T-cell (primary cell): ENCODE measurements at regions not wholly inside any gene's neighbourhood (a gene's known extent, or its start where the extent isn't known, plus 50 kb on each side); places are given as distances from the start of the nearest gene placed in this dataset.
"Not testable (repeated sequence)": the region's sequence is repeated elsewhere in the genome, so short reads cannot be mapped to it uniquely, and the experiment has no call there.

Experiments
- ATAC-seq, 4 experiments: fragments of 200-7000 bp in 3 of 4; fragments of 150-1000 bp in 1 of 4; cut with Tn5 transposase; replicated peaks in 1 of 4; 1 replicate in 3 of 4; 2 replicates in 1 of 4; pipeline ENCODE4 v1.10.0; 2021; ENCODE audit warnings: moderate library complexity in 3 of 4, mild to moderate bottlenecking in 2 of 4, moderate number of reproducible peaks in 1 of 4
- CTCF ChIA-PET, 2 donors: fragments of 300-600 bp; sonication (Branson Sonifier 250); formaldehyde crosslinking; loops; one replicate each; lab custom pipeline; 2022; ENCODE audit warnings: antibody characterized with exemption in 2 of 2; lab: Charles Lee
- POLR2A ChIA-PET, 2 donors: fragments of 300-600 bp; sonication (Branson Sonifier 250); formaldehyde crosslinking; loops; one replicate each; lab custom pipeline; 2022; ENCODE audit warnings: antibody characterized with exemption in 2 of 2; lab: Charles Lee
- DNase-seq, 35 experiments: peaks; one replicate each; pipeline versions ENCODE4 v3.0.0 to v3.0.0-alpha.2; 2013 to 2023
- H3K27ac ChIP-seq: one replicate; pipeline ENCODE4 v1.5.1; 2013; ENCODE audit warnings: low read length
- H3K27me3 ChIP-seq, 2 experiments: replicated peaks in 1 of 2; 1 replicate in 1 of 2; 2 replicates in 1 of 2; pipeline versions ENCODE4 v1.6.1 to v1.7.0; 2013; ENCODE audit warnings: low read length in 1 of 2, mixed read lengths in 1 of 2; ENCODE audit not compliant: control insufficient read depth in 2 of 2, insufficient read depth in 2 of 2; ENCODE audit errors: extremely low read depth in 1 of 2
- H3K36me3 ChIP-seq, 2 donors: 1 replicate in 1 of 2; 2 replicates in 1 of 2; pipeline versions ENCODE4 v1.6.1 to v1.7.0; 2013; ENCODE audit warnings: low read length in 1 of 2; ENCODE audit not compliant: control insufficient read depth in 2 of 2, insufficient read depth in 1 of 2; ENCODE audit errors: extremely low read depth in 1 of 2
- H3K4me1 ChIP-seq, 2 experiments: 1 replicate in 1 of 2; 2 replicates in 1 of 2; pipeline versions ENCODE4 v1.6.1 to v1.7.0; 2013; ENCODE audit warnings: low read length in 2 of 2, mixed read lengths in 1 of 2; ENCODE audit not compliant: insufficient read depth in 2 of 2, control insufficient read depth in 1 of 2; ENCODE audit errors: extremely low read depth in 1 of 2
- H3K4me3 ChIP-seq, 2 donors: 1 replicate in 1 of 2; 2 replicates in 1 of 2; pipeline versions ENCODE4 v1.5.1 to v1.7.0; 2013; ENCODE audit warnings: mild to moderate bottlenecking in 2 of 2, low read length in 1 of 2, moderate library complexity in 1 of 2; ENCODE audit not compliant: control insufficient read depth in 1 of 2; ENCODE audit errors: extremely low read depth in 1 of 2
- H3K9me3 ChIP-seq: 2 replicates; pipeline ENCODE4 v1.7.0; 2013
- H3K27ac Mint-ChIP-seq, 2 donors: one replicate each; pipeline ENCODE4 v1.8.0; 2020 to 2021; ENCODE audit warnings: mild to moderate bottlenecking in 2 of 2, mixed read lengths in 2 of 2
- H3K27me3 Mint-ChIP-seq, 2 donors: one replicate each; pipeline ENCODE4 v1.8.0; 2021 to 2022; ENCODE audit warnings: mixed read lengths in 2 of 2
- H3K36me3 Mint-ChIP-seq: one replicate; pipeline ENCODE4 v1.8.0; 2021; ENCODE audit warnings: mixed read lengths
- H3K4me1 Mint-ChIP-seq, 3 donors: one replicate each; pipeline ENCODE4 v1.8.0; 2020 to 2022; ENCODE audit warnings: mixed read lengths in 3 of 3, mild to moderate bottlenecking in 1 of 3
- H3K4me3 Mint-ChIP-seq, 3 donors: one replicate each; pipeline ENCODE4 v1.8.0; 2020 to 2022; ENCODE audit warnings: mild to moderate bottlenecking in 3 of 3, mixed read lengths in 3 of 3, moderate library complexity in 3 of 3
- H3K9me3 Mint-ChIP-seq, 3 donors: one replicate each; pipeline ENCODE4 v1.8.0; 2020 to 2022; ENCODE audit warnings: mixed read lengths in 3 of 3
- WGBS: methylation state at CpG from one replicate; pipeline ENCODE4 v1.1.5; 2013; ENCODE audit warnings: missing lambda C conversion rate; ENCODE audit not compliant: insufficient coverage; 5-methylcytosine and 5-hydroxymethylcytosine counted together

DNA sequence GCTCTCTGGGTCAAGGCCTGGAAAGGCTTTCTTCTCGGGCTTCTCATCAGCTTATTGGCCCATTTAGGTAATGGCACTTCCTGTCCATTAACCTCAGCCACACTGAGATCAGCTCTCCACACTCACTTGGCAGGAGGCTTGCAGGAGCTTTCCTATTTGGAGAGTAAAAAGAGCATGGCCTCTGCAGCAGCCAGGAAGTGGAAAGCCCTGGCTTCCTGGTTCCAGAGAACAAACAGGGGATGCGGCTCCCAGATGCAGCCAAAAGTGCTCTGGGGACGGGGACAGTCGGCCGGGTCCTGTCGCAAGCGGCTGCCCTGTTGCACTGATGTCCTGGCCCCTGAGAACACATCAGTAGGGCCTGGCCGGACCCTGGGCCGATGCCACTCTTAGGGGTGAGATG, 4462.4 kb upstream of the TPTE start:
- POLR2A ChIA-PET, H3K36me3 ChIP-seq, H3K9me3 ChIP-seq, H3K36me3 Mint-ChIP-seq, H3K27me3 ChIP-seq, ATAC-seq, H3K4me3 ChIP-seq, DNase-seq, H3K4me1 ChIP-seq, H3K27me3 Mint-ChIP-seq, H3K4me3 Mint-ChIP-seq, CTCF ChIA-PET, H3K4me1 Mint-ChIP-seq, H3K27ac ChIP-seq, H3K9me3 Mint-ChIP-seq, H3K27ac Mint-ChIP-seq: not testable (repeated sequence)
- WGBS: no CpG with 5 or more reads among the region's 9 CpGs

- H3K4me3 Mint-ChIP-seq, H3K36me3 ChIP-seq, H3K27me3 ChIP-seq, H3K9me3 Mint-ChIP-seq, H3K27ac Mint-ChIP-seq, H3K27me3 Mint-ChIP-seq, H3K9me3 ChIP-seq, POLR2A ChIA-PET, H3K4me3 ChIP-seq, H3K4me1 Mint-ChIP-seq, ATAC-seq, H3K4me1 ChIP-seq, H3K27ac ChIP-seq, DNase-seq, H3K36me3 Mint-ChIP-seq, CTCF ChIA-PET: not testable (repeated sequence)
- WGBS: no CpG with 5 or more reads among the region's 21 CpGs
Measured at GRCh38 chr21:6060054-6060681, 4461.2 kb upstream of the TPTE start.

DNA sequence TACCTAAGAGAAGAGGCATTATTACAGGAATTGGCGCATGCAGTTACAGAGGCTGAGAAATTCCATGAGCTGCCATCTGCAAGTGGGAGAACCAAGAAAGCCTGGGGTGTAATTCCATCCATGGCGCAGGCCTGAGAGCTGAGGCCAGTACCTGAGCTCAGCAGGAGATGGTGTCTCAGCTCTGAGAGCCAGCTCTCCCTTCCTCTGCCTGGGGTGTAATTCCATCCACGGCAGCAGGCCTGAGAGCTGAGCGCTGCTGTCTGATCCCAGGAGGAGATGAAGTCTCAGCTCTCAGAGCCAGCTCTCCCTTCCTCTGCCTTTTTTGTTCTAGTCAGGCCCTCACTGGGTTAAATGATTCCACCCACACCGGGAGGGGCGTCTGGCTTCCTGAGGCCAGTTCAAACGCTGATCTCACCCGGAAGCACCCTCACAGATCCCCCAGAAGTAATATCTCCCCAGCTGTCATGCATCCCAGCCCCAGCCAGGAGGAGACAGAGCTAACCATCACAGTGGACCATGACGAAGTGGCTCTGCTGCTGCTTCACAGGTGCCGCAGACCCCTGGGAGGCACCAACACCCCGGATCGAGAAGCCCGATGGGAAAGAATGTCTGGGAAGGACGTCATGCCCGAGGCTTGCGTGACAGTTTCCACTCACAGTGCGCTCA, 4454.9 kb upstream of the TPTE start:
- H3K4me1 ChIP-seq, ATAC-seq, H3K4me3 ChIP-seq, H3K4me3 Mint-ChIP-seq, H3K27ac ChIP-seq, POLR2A ChIA-PET, DNase-seq, H3K4me1 Mint-ChIP-seq, H3K36me3 ChIP-seq, H3K36me3 Mint-ChIP-seq, H3K27me3 Mint-ChIP-seq, H3K27ac Mint-ChIP-seq, H3K9me3 ChIP-seq, H3K27me3 ChIP-seq, H3K9me3 Mint-ChIP-seq, CTCF ChIA-PET: not testable (repeated sequence)
- WGBS: no CpG with 5 or more reads among the region's 17 CpGs

DNA sequence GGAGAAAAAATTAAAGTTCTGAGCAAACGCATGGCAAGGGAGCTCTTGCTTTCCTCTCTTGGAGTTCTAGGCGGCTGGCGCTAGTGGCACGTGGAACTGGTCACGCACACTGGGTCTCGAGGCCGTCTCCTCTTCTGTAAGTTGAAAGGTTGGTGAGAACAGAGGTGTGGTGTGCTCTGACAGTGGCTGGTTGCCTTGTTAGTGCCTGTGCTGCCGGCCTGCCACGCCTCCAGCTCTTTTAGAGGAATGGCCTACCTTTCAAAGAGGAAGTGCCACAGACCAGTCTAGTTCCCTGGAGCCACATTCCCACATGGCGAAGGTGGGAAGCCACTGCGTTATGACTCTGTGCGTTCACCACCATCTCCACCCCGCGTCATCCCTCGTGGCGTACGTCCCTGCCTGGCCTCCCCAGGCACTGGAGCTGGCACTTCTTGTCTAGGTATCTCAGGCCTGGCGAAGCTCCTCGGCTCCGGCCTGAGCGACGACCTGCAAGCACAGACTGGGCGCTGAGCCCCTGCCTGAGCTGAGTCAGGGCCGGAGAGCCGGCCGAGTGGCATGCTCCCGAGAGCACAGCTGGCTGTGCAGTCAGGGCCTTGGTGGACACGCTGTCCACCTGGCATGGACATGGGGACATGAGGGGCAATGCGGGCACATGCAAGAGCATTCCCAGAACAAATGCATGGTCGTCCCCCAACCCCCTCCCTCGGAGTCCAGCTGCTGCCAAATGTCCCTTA, 4453.1 kb upstream of the TPTE start:
- CTCF ChIA-PET, H3K27me3 Mint-ChIP-seq, H3K27ac ChIP-seq, H3K4me3 Mint-ChIP-seq, H3K4me1 Mint-ChIP-seq, H3K27me3 ChIP-seq, H3K27ac Mint-ChIP-seq, H3K9me3 Mint-ChIP-seq, H3K36me3 Mint-ChIP-seq, DNase-seq, H3K4me1 ChIP-seq, ATAC-seq, H3K9me3 ChIP-seq, H3K4me3 ChIP-seq, H3K36me3 ChIP-seq, POLR2A ChIA-PET: not testable (repeated sequence)
- whole genome bisulfite sequencing: no CpG with 5 or more reads among the region's 31 CpGs

DNA sequence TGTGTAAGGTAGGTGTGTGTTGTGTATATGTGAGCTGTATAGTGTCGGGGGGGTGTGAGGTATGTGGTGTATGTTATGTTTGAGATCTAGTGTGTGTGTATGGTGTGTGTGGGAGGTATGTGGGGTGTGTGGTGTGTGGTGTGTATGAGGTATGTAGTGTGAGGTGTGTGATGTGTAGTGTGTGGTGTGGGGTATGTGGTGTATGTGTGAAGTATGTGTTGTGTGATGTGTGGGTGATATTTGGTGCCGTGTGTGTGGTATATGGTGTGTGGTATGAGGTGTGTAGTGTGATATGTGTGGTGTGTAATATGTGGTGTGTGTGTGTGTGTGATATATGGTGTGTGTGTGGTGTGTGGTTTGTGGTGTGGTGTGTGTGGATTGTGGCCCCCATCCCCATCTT, 4451.2 kb upstream of the TPTE start:
- H3K36me3 ChIP-seq, H3K9me3 ChIP-seq, H3K9me3 Mint-ChIP-seq, CTCF ChIA-PET, H3K4me1 ChIP-seq, H3K27me3 Mint-ChIP-seq, H3K27ac ChIP-seq, H3K4me3 ChIP-seq, H3K27me3 ChIP-seq, ATAC-seq, H3K27ac Mint-ChIP-seq, H3K4me3 Mint-ChIP-seq, DNase-seq, POLR2A ChIA-PET, H3K4me1 Mint-ChIP-seq, H3K36me3 Mint-ChIP-seq: not testable (repeated sequence)
- 69% methylated on average over 1 of the region's 2 CpGs for WGBS

DNA sequence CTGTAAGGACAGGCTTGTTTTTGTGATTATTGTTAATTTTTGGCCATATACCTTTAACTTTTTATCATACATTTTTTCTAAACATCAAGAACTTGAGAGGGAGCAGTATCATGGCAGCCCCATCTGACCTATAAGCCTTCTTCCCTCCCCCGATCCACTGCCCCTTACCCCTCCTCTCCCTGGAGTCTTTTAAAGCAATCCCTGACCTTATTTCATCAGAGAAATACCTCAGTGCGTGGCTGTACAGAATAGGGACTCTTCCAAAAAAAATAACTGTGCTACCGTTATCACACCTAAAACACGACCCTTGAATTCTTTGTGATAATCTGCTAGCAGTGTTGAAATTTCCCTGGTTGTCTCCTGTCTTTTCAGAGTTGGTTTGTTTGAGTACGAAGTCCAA, 4448.7 kb upstream of the TPTE start:
- not testable (repeated sequence) for H3K9me3 Mint-ChIP-seq

More for the DNA sequence above, 4448.7 kb upstream of the TPTE start:
- H3K36me3 ChIP-seq, H3K27ac ChIP-seq, POLR2A ChIA-PET, CTCF ChIA-PET, H3K27ac Mint-ChIP-seq, H3K4me1 ChIP-seq, ATAC-seq, H3K4me3 ChIP-seq, H3K27me3 ChIP-seq, H3K4me1 Mint-ChIP-seq, H3K9me3 ChIP-seq, H3K36me3 Mint-ChIP-seq, H3K27me3 Mint-ChIP-seq, H3K4me3 Mint-ChIP-seq, DNase-seq: not testable (repeated sequence)
- WGBS: no CpG with 5 or more reads among the region's 5 CpGs
